D721Med (cell line): ENCODE measurements at regions not wholly inside any gene's neighbourhood (a gene's known extent, or its start where the extent isn't known, plus 50 kb on each side); places are given as distances from the start of the nearest gene placed in this dataset.
"Not testable (repeated sequence)": the region's sequence is repeated elsewhere in the genome, so short reads cannot be mapped to it uniquely, and the experiment has no call there.

Source experiments
- DNase-seq: peaks from one replicate; pipeline ENCODE4 v3.0.0; 2011; ENCODE audit warnings: low spot score; ENCODE audit not compliant: insufficient read length
- FAIRE-seq: peaks from 2 replicates; lab custom pipeline; 2011; peaks lifted over from hg19 to GRCh38; lab: Jason Lieb, UNC
- TF ChIP-seq, protein P1 (sequence below): IDR thresholded peaks from 2 replicates; pipeline ENCODE4 v1.5.1; 2012; ENCODE audit warnings: mild to moderate bottlenecking, control low read depth; ENCODE audit not compliant: insufficient read depth; ENCODE audit errors: missing control alignments

DNA sequence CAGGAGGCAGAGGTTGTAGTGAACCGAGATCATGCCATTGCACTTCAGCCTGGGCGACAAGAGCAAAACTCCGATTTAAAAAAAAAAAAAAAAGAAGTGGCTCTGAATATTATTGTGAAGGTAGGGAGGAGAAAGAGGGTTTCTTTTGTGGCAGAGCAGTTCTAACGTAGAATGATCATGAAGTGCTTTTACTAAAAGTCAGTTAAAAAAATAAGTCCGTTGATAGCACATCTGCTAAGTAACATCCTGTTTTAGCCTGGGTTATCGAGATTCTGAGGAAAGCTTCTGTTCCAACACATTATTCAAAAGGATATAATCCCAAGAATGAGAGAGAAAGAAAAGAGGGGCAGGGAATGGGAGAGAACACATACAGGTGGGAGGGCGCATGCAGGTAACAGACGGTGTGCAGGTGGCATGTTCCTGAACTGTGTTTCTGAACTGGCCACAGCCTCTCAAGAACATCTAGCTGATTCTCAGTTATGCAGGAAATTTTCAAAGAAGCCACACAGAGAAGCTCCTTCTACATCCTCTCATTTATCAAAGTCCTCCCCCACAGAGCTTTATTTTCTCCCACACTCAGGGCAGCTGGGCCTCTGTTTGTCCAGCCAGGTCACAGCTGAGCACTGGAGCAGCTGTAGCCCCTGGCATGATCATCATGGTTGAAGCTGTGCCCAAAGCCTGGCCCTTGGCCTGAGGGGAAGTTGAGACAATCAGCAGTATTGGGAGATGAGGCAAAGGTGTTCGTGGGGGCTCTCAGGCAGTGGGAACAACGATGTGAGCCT lies 342.3 kb downstream of the ZNF674 start:
- TF ChIP-seq, protein P1, sequence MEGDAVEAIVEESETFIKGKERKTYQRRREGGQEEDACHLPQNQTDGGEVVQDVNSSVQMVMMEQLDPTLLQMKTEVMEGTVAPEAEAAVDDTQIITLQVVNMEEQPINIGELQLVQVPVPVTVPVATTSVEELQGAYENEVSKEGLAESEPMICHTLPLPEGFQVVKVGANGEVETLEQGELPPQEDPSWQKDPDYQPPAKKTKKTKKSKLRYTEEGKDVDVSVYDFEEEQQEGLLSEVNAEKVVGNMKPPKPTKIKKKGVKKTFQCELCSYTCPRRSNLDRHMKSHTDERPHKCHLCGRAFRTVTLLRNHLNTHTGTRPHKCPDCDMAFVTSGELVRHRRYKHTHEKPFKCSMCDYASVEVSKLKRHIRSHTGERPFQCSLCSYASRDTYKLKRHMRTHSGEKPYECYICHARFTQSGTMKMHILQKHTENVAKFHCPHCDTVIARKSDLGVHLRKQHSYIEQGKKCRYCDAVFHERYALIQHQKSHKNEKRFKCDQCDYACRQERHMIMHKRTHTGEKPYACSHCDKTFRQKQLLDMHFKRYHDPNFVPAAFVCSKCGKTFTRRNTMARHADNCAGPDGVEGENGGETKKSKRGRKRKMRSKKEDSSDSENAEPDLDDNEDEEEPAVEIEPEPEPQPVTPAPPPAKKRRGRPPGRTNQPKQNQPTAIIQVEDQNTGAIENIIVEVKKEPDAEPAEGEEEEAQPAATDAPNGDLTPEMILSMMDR = no peak
- no peak for FAIRE-seq
- DNase-seq = no peak

DNA sequence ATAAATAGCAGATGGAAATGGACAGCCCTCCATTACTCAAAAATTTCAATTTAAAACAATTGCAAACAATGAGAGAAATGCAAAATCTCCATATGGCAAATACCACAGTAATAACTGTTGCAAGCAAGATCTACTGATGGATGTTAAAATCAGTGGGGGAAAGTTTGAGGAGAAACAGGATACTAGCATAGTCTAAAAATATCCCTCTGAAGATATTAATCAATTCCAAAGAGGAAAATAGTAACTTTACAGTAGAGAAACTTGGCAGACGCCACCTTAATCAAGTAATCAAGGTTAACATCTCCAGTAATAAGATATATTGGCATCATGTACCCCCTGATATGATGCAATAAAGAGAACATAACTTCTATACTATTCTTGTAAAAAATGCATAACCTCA lies 344.8 kb downstream of the ZNF674 start:
- DNase-seq (no peak), FAIRE-seq (no peak)
- TF ChIP-seq, protein P1 = no peak

DNA sequence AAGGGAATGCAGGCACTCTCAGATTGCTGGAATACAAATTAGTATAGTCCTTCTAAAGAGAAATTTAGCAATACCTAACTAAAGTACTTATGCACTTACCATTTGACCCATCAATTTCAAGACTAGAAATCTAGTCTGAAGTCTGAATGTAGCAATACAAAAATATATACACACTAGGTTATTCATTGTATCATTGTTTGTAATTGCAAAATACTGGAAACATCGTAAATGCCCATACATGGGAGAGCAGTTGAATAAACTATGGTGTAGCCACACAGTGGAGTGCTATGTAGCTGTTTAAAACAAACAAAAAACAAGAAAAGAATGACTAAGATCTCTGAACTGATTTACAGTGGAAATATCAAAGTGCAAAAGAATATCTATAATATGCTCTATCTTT lies 346.4 kb downstream of the ZNF674 start:
- DNase-seq (no peak), FAIRE-seq (no peak)
- TF ChIP-seq, protein P1 = no peak

DNA sequence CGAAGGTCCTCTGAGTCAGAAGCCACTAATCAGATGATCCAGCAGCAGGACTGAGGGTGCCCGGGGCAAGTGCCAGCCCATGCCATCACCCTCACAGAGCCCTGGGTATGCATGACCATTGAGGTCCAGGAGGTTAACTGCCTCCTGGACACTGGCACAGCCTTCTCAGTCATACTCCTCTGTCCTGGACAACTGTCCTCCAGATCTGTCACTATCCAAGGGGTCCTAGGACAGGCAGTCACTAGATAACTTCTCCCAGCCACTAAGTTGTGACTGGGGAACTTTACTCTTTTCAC lies 358.5 kb downstream of the ZNF674 start:
- FAIRE-seq, DNase-seq: not testable (repeated sequence)

DNA sequence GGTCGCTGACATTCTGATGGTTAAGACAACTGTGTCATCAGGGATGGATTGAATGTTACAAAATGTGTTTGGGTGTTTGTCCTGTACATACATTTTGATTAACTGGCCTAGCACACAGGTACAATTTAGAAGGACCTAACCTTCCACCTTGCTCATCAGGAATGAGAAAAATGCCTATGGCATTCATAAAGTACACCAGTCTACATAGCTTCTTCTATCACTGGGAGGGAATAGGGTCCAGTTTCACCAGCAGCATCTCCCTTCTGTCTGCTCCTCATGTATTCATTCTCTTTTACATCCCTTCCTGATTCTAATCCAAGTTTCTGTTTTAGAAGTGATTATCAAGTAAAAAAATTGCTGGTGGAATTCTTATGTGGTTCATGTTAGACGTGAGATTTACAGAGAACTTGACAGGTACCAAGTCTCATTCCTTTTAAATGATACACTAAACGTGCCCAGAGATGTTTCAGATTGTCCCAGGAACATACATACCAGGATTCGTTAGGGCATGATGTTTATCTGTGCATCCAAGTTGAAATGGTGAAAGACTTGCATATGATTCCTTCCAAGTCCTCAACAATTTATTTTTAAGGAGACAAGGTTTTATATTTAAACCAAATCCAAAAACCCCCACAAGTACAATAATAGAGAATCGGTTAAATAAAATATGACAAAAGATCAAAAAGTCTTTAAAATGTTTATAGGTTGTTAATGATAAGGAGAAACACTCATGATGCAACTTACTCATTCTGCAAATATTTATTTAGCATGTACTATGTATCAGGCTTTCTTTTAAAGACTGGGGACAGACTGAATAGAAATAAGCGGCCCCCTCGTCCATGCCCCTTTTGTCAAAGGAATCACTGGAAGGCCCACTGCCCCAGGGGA lies 359.1 kb downstream of the ZNF674 start:
- TF ChIP-seq, protein P1 = no peak

DNA sequence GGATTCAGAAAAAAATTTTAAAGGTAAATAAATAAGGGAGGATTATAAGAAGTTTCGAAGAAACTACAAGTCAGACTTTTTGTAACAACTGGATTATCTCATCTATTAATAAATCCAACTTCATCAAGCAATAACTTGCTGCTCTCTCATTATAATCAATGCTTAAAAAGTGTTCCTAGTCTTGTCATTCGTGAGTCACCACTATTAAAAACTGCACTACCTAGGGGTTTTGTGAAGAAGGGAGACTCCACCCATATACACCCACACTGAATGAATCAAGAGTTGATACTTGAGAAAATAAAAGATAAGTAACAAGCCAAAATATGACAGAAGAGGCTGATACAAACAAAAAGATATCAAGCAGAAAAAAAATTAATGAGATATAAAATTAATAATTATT lies 360.5 kb downstream of the ZNF674 start:
- TF ChIP-seq, protein P1 = no peak
- no peak for DNase-seq
- no peak for FAIRE-seq

More for the DNA sequence above, 359.1 kb downstream of the ZNF674 start:
- FAIRE-seq (no peak), DNase-seq (no peak)

- no peak for FAIRE-seq
- no peak for DNase-seq
- TF ChIP-seq, protein P1 = no peak
Observed at GRCh38 chrX:46180258-46180687, 364.9 kb downstream of the ZNF674 start.
